Stimulated activated CD8-positive, alpha-beta memory T cell treated with anti-CD3 and anti-CD28 coated beads, Interleukin-2, amount 100 ng/mL, for 1 hour (primary cell): ENCODE measurements at regions not wholly inside any gene's neighbourhood (a gene's known extent, or its start where the extent isn't known, plus 50 kb on each side); places are given as distances from the start of the nearest gene placed in this dataset.
"Not testable (repeated sequence)": the region's sequence is repeated elsewhere in the genome, so short reads cannot be mapped to it uniquely, and the experiment has no call there.

Experiments
- DNase-seq, 2 donors: peaks; one replicate each; pipeline ENCODE4 v3.0.0-alpha.2; 2020; ENCODE audit warnings: low read depth in 2 of 2

DNA sequence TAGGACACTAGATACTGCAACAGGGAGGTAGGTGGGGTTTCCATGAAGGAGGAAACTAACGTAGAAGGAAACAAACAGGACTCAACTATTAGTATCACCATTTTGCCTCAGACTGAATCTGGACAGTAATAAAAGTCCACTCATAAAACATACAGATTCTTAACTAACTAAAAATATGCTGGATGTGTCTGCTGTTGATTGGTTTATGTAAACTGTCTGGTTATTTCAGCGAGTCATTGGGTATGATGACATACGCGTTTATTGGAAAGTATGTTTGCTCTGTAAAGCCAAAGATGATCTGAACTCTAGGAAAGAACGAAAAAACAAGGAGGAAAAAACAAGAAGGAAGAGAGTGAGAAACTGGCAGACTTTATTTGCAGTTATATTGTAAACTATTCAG, 1816.1 kb upstream of the LRRTM1 start:
- no peak for DNase-seq

DNA sequence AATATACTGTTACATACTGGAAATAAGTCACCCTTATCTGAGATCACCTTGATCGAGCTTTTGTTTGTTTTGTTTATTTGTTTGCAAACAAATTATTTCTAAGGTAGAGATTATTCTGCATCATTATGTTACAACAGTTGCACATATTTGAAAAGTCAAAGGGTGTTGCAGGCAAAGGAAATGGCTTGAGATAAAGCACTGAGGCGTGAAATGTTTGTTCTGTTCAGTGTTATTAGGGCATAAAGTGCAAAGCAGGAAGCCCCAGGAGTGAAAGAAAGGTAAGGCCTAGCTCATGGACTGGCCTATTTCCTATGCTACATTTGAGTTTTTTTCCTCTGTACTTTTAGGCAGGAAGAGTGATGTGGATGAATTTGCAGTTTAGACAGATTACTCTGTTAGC, 1815.6 kb upstream of the LRRTM1 start:
- no peak for DNase-seq

- DNase-seq, result no peak
These were observed 1804.9 kb upstream of the LRRTM1 start for GRCh38 chr2:82109418-82109817.

DNA sequence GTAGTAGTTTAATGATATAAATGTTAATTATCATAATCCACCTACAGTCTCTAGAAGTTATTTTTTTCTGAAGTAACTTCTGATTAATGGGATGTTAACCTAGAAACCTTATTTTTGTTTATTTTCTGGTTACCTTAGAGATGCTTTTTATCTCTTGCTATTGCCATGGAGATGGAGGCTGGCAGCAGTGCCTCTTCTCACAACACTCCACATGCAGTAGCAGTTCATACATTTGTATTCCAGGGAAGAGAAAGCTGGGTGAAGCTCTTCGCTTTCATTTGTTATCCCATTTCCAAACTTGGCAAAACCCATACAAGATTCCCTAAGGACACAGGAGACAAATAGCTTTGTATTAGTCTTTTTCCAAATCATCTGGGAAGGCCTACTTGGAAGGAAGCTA, 1794.1 kb upstream of the LRRTM1 start:
- no peak for DNase-seq

DNA sequence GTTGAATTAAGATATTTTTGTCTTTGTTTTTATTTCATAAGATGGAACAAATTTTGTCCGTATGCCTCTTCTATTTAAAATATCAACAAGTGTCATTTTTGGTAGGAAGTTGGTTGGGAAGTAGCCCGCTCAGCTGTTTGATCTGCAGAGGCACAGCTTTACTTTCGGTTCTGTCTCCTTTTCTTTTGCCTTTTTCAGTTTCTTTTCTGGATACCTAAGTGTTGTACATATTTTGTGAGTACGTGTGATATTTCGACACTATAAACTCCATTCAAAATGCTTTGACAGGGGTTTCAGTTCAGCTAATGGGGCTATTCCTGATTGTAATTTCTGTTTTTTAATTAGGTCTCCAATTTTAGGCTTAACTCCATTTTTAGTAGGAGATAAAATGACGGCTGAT, 1785.0 kb upstream of the LRRTM1 start:
- DNase-seq, result no peak

- no peak for DNase-seq
These were observed 1780.3 kb upstream of the LRRTM1 start for GRCh38 chr2:82084679-82085392.

GRCh38 chr2:82075875-82076274, 1771.3 kb upstream of the LRRTM1 start:
- no peak for DNase-seq

- DNase-seq, result no peak
These were observed 1757.9 kb upstream of the LRRTM1 start for GRCh38 chr2:82062463-82062862.

- no peak for DNase-seq
These were observed 1751.3 kb upstream of the LRRTM1 start for GRCh38 chr2:82055846-82056245.

DNA sequence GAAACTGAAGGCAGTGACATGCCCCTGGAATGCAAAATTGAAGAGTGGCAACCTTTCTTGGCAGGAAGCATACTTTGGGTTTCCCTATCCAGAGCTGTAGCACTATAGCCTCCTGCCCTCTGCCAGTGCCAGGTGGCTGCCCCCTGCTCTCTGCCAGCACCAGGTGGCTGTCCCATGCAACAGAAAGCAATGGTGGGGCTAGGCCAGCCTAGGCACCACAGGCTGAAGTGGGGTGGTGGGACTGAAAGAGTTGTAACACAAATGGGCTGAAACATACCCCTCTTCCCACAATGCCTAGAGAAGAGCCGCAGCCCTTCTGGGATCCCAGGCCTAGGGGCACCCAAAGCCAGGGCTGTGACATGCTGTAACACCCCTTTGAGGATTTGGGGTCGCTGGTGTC, 1739.3 kb upstream of the LRRTM1 start:
- no peak for DNase-seq

GRCh38 chr2:82027921-82028615, 1723.5 kb upstream of the LRRTM1 start:
- no peak for DNase-seq

GRCh38 chr2:82023710-82024109, 1719.2 kb upstream of the LRRTM1 start:
- no peak for DNase-seq

DNA sequence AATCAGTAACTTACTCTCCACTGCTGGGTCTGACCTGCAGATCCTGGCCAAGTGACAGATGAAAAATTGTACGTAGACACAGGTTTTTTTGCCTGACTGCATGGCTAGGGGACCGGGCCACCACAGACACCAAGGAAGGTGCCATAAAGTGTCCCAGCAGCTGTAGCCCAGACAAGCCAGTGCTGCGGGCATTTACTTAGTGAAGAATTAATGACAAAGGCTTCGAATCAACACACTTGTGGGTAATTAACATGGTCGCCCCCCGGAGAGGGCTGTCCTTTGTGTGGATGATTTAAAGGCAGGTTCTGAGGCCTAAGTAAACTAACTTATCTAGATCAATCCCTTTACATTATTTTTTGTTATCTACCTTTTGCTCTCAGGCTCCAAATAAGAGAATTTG, 1709.1 kb upstream of the LRRTM1 start:
- DNase-seq, result no peak

DNA sequence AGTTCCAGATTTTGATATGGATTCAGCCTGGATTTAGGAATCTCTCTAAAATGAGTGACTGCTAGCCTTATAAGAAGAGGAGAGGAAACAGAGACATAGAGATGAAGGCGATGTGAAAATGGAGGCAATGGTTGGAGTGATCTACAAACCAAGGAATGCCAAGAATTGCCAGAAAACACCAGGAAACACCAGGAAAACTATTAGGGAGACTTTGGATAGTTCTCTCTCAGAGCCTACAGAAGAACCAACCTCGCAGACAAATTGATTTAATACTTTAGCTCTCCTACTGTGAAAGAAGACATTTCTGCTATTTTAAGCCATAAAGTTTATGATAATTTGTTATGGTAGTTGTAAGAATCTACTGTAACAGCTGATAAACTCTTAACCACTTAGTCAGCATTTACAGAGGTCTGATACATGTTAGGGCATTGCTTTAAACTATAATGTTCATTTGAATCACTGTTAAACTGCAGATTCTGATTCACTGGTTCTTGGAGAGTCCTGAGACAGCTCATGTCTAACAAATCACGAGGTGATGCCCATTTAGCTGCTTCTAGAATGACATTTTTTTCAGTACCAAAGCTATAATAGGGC, 1702.6 kb upstream of the LRRTM1 start:
- no peak for DNase-seq

- not testable (repeated sequence) for DNase-seq
These were observed 1701.3 kb upstream of the LRRTM1 start for GRCh38 chr2:82005889-82006288.

DNA sequence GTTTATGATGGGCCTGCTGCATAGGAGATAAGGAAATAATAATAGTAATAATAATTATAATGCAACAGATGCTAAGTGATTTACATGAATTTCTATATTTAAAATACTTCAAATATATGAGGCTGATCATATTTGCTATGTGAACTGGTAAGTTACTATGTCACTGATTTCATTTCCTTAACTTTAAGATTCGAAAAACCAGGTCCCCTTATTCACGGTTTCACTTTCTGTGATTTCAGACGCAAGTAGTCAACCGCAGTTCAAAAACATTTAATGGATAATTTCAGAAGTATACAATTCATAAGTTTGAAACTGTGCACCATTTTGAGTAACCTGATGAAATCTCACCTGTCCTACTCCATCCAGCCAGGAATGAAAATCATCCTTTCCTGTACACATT, 1697.1 kb upstream of the LRRTM1 start:
- no peak for DNase-seq

GRCh38 chr2:82000606-82001005, 1696.1 kb upstream of the LRRTM1 start:
- DNase-seq, result no peak

- no peak for DNase-seq
These were observed 1691.8 kb upstream of the LRRTM1 start for GRCh38 chr2:81996332-81996731.

DNA sequence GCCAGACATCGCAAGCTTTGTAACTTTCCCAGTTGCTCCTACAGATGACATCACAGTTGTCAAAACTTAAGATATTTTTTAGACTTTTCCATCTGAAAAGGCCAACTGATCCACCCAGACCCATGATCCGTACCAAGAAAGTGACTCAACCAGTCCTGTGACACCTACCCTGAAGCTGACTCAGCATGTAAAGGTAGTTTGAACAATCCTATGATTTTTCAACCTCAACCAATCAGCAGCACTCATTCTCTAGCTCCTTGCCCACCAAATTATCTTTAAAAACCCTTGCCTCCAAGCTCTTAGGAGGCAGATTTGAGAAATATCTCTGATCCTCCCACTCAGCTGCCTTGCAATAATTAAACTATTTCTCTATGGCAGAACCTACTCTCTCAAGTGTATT, 1686.7 kb upstream of the LRRTM1 start:
- DNase-seq, result no peak

GRCh38 chr2:81987370-81987769, 1682.8 kb upstream of the LRRTM1 start:
- DNase-seq, result no peak

- DNase-seq, result no peak
These were observed 1680.6 kb upstream of the LRRTM1 start for GRCh38 chr2:81984969-81985637.

DNA sequence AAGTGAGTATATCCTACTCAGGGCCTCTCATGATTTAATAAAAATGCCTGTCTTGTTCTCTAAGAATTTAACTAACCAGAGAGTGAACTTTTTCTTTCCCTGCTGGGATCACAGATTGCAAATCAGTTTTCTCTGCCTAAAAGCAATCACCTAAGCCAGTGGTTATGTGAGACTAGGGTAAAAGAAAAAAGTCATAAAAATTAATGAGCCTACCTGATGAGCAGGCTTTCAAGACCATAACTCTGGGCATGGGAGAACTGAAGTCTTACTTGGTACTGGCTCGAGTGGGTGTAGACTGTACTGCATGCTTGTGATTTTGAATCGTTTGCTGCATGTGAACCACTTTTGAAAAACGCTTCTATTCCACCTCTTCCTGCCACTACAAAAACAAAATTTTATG, 1677.0 kb upstream of the LRRTM1 start:
- no peak for DNase-seq

GRCh38 chr2:81979086-81979485, 1674.5 kb upstream of the LRRTM1 start:
- no peak for DNase-seq
